ENCODE measurements at regions not wholly inside any gene's neighbourhood (a gene's known extent, or its start where the extent isn't known, plus 50 kb on each side); places are given as distances from the start of the nearest gene placed in this dataset.

- TF ChIP-seq CTCF (IDR thresholded peaks at IDR 0.05; ENCODE audit: low read depth, low read length) = no peak
Observed at GRCh38 chr5:125812651-125813050, 610.6 kb upstream of the GRAMD2B start.

GRCh38 chr5:125813221-125813974, 609.8 kb upstream of the GRAMD2B start:
- no peak overlapping the region for H3K4me3 ChIP-seq (ENCODE audit: low read depth, low read length)
- H3K9me3 ChIP-seq = no peaks in the 10 kb centered on the region
- no peaks in the 10 kb centered on the region for H3K27me3 ChIP-seq
- TF ChIP-seq CTCF (IDR thresholded peaks at IDR 0.05; ENCODE audit: low read depth, low read length) = no peak
- H3K36me3 ChIP-seq = no peaks in the 10 kb centered on the region; the same call in 1 of the 2 replicates
- DNase-seq = no peak
- H3K4me1 ChIP-seq = peaks cover 4% of the 10 kb centered on the region

More at GRCh38 chr5:125812651-125813050, 610.6 kb upstream of the GRAMD2B start:
- DNase-seq = no peak
- Histone ChIP-seq H3K36me3 (no peaks in the 10 kb centered on the region; the same call in 1 of the 2 replicates), H3K9me3 (no peaks in the 10 kb centered on the region), H3K4me1 (peaks cover 4% of the 10 kb centered on the region), H3K4me3 (ENCODE audit: low read depth, low read length) (no peak overlapping the region), H3K27me3 (no peaks in the 10 kb centered on the region)

GRCh38 chr5:125814119-125814518, 609.1 kb upstream of the GRAMD2B start:
- Histone ChIP-seq H3K4me3 (ENCODE audit: low read depth, low read length) (no peak overlapping the region), H3K27me3 (no peaks in the 10 kb centered on the region), H3K9me3 (no peaks in the 10 kb centered on the region), H3K36me3 (no peaks in the 10 kb centered on the region; the same call in 1 of the 2 replicates), H3K4me1 (peaks cover 4% of the 10 kb centered on the region)
- no peak for DNase-seq
- TF ChIP-seq CTCF (IDR thresholded peaks at IDR 0.05; ENCODE audit: low read depth, low read length) = no peak

DNA sequence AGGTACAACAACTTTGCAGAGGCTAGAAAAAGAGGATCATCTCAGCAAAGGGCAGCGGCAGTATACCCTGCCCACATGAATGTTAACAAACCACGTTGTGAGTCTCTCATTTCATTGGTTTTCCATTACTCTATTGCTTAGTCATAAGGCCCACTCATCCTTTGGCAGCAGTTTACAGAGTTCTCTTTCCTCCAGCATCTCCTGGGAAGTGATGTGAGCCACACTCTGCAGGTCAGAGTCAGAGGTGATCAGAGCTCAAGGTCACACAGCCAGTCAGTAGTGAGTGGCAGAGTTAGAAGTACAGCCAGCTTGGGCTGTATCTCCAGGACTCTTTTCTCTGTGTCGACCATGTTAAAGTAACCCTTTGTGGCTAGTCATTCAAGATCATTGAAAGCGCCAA, 599.6 kb upstream of the GRAMD2B start:
- Histone ChIP-seq H3K4me3 (ENCODE audit: low read depth, low read length) (no peak overlapping the region), H3K36me3 (no peaks in the 10 kb centered on the region), H3K27me3 (no peaks in the 10 kb centered on the region), H3K9me3 (peaks cover 2% of the 10 kb centered on the region; the same call in 1 of the 2 replicates), H3K4me1 (no peaks in the 10 kb centered on the region)
- no peak for TF ChIP-seq CTCF (IDR thresholded peaks at IDR 0.05; ENCODE audit: low read depth, low read length)
- DNase-seq = no peak

DNA sequence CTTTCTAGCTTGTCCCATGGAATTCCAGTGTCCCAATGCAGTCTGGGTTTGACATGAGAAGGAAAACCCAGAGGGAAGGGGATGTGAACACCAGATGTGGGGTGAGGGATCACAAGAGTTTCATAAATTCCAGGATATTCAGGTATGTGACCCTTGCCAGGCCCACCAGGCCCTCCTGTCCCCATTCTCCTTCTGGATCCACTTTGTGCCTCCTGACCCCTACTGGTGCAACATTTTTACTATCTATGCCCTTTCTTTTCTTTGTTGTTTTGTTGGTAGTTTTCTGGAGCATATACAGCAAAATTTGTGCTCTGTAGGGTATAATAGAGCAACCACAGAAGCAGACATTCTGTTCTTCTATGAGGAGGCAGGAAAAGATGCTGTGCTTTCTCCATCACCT, 597.0 kb upstream of the GRAMD2B start:
- Histone ChIP-seq H3K4me3 (ENCODE audit: low read depth, low read length) (no peak overlapping the region), H3K9me3 (peaks cover 2% of the 10 kb centered on the region; the same call in 1 of the 2 replicates), H3K4me1 (no peaks in the 10 kb centered on the region), H3K27me3 (no peaks in the 10 kb centered on the region), H3K36me3 (no peaks in the 10 kb centered on the region)
- TF ChIP-seq CTCF (IDR thresholded peaks at IDR 0.05; ENCODE audit: low read depth, low read length) = peak; percentile 12; the same call in 1 of the 2 replicates
- DNase-seq = no peak

DNA sequence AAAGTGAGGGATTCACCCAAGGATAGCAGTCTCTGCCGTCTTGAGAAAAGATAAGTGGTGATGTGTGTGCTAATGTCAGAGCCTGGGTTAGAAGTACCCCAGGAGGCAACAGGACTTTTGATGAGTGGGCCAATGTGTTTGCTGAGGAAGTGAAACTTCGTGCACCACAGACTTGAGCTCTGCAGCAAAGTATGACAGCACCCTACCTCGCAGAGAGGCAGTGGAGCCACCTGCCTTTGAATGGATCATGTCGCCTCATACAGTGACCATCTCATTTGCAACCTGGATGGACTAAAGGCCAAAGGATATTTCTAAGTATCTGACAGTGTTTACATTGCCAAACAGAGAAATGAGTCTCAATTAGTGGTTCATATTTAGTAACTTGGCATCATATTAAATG, 593.9 kb upstream of the GRAMD2B start:
- Histone ChIP-seq H3K36me3 (no peaks in the 10 kb centered on the region), H3K4me3 (ENCODE audit: low read depth, low read length) (no peak overlapping the region), H3K9me3 (peaks cover 2% of the 10 kb centered on the region; the same call in 1 of the 2 replicates), H3K4me1 (no peaks in the 10 kb centered on the region), H3K27me3 (no peaks in the 10 kb centered on the region)
- DNase-seq = no peak
- TF ChIP-seq CTCF (IDR thresholded peaks at IDR 0.05; ENCODE audit: low read depth, low read length) = no peak
